ENCODE measurements at regions not wholly inside any gene's neighbourhood (a gene's known extent, or its start where the extent isn't known, plus 50 kb on each side); places are given as distances from the start of the nearest gene placed in this dataset.
A peak's percentile ranks its signal among the peaks of the same experiment; 100 is the strongest.

- Histone ChIP-seq H3K4me3 (no peak overlapping the region), H3K27me3 (no peaks in the 10 kb centered on the region), H4K20me1 (ENCODE audit: insufficient read depth, poor library complexity, severe bottlenecking) (no peaks in the 10 kb centered on the region), H3K79me2 (no peaks in the 10 kb centered on the region), H3K4me1 (ENCODE audit: insufficient read depth) (no peaks in the 10 kb centered on the region), H3K27ac (no peak overlapping the region), H3K9me2 (replicated peaks; ENCODE audit: insufficient read depth) (no peaks in the 10 kb centered on the region), H3K4me2 (no peak overlapping the region), H2AFZ (no peak overlapping the region), H3K36me3 (replicated peaks; ENCODE audit: insufficient read depth, low read depth) (no peaks in the 10 kb centered on the region), H3K9me3 (ENCODE audit: low read depth) (no peaks in the 10 kb centered on the region)
- TF ChIP-seq EZH2 (IDR thresholded peaks at IDR 0.05; ENCODE audit: borderline replicate concordance): no peak
- TF ChIP-seq EZH2phosphoT487 (IDR thresholded peaks at IDR 0.05; ENCODE audit: low read depth, severe bottlenecking, unreplicated experiment): no peak
- no peak for TF ChIP-seq CTCF (IDR thresholded peaks at IDR 0.05; ENCODE audit: poor library complexity)
- DNase-seq (ENCODE audit: low spot score): no peak
- 96% methylated on average over 1 of the region's 1 CpG for WGBS (ENCODE audit: low lambda C conversion rate, missing lambda C conversion rate)
Measured at GRCh38 chr3:168260859-168261258, 165.1 kb upstream of the GOLIM4 start.

GRCh38 chr3:168251371-168251770 lies 155.6 kb upstream of the GOLIM4 start:
- Histone ChIP-seq H3K9me3 (ENCODE audit: low read depth) (no peaks in the 10 kb centered on the region), H3K4me3 (no peak overlapping the region), H3K9me2 (replicated peaks; ENCODE audit: insufficient read depth) (no peaks in the 10 kb centered on the region), H3K79me2 (no peaks in the 10 kb centered on the region), H3K27ac (no peak overlapping the region), H2AFZ (no peak overlapping the region), H3K4me2 (peak overlapping the region; percentile 87), H3K27me3 (peaks cover 24% of the 10 kb centered on the region), H3K4me1 (ENCODE audit: insufficient read depth) (peaks cover 8% of the 10 kb centered on the region), H3K36me3 (replicated peaks; ENCODE audit: insufficient read depth, low read depth) (no peaks in the 10 kb centered on the region), H4K20me1 (ENCODE audit: insufficient read depth, poor library complexity, severe bottlenecking) (no peaks in the 10 kb centered on the region)
- no peak for DNase-seq (ENCODE audit: low spot score)
- no peak for TF ChIP-seq CTCF (IDR thresholded peaks at IDR 0.05; ENCODE audit: poor library complexity)
- TF ChIP-seq EZH2phosphoT487 (IDR thresholded peaks at IDR 0.05; ENCODE audit: low read depth, severe bottlenecking, unreplicated experiment): no peak
- no peak for TF ChIP-seq EZH2 (IDR thresholded peaks at IDR 0.05; ENCODE audit: borderline replicate concordance)
- WGBS (ENCODE audit: low lambda C conversion rate, missing lambda C conversion rate): 68% methylated on average over 2 of the region's 2 CpGs

- Histone ChIP-seq H4K20me1 (ENCODE audit: insufficient read depth, poor library complexity, severe bottlenecking) (no peaks in the 10 kb centered on the region), H3K4me1 (ENCODE audit: insufficient read depth) (peaks cover 8% of the 10 kb centered on the region), H3K9me2 (replicated peaks; ENCODE audit: insufficient read depth) (no peaks in the 10 kb centered on the region), H3K4me3 (peak overlapping the region; percentile 69), H3K79me2 (no peaks in the 10 kb centered on the region), H3K4me2 (peak overlapping the region; percentile 87), H3K9me3 (ENCODE audit: low read depth) (no peaks in the 10 kb centered on the region), H3K36me3 (replicated peaks; ENCODE audit: insufficient read depth, low read depth) (no peaks in the 10 kb centered on the region), H3K27me3 (peaks cover 31% of the 10 kb centered on the region), H3K27ac (no peak overlapping the region), H2AFZ (peak overlapping the region; percentile 78)
- no peak for TF ChIP-seq CTCF (IDR thresholded peaks at IDR 0.05; ENCODE audit: poor library complexity)
- TF ChIP-seq EZH2phosphoT487 (IDR thresholded peaks at IDR 0.05; ENCODE audit: low read depth, severe bottlenecking, unreplicated experiment): no peak
- TF ChIP-seq EZH2 (IDR thresholded peaks at IDR 0.05; ENCODE audit: borderline replicate concordance): no peak
- 3% methylated on average over 16 of the region's 16 CpGs for WGBS (ENCODE audit: low lambda C conversion rate, missing lambda C conversion rate)
- DNase-seq (ENCODE audit: low spot score): no peak
Measured at GRCh38 chr3:168250415-168250861, 154.7 kb upstream of the GOLIM4 start.
